PFSK-1 (cell line): ENCODE measurements at regions not wholly inside any gene's neighbourhood (a gene's known extent, or its start where the extent isn't known, plus 50 kb on each side); places are given as distances from the start of the nearest gene placed in this dataset.

ENCODE experiments used
- POLR2AphosphoS5 ChIP-seq: IDR thresholded peaks from 2 replicates; pipeline ENCODE4 v1.6.1; 2012; ENCODE audit warnings: low read depth, mild to moderate bottlenecking, control low read depth, low read length, moderate library complexity
- TAF1 ChIP-seq: IDR thresholded peaks from 2 replicates; pipeline ENCODE4 v1.6.1; 2012; ENCODE audit warnings: low read length, control low read depth, borderline replicate concordance; ENCODE audit not compliant: insufficient read depth
- TF ChIP-seq, protein P1 (sequence below), 2 experiments: IDR thresholded peaks; 2 replicates each; pipeline versions ENCODE4 v1.6.1 to v1.8.0; 2011 to 2012; ENCODE audit warnings: low read depth in 2 of 2, low read length in 2 of 2, control low read depth in 1 of 2, inconsistent platforms in 1 of 2, mild to moderate bottlenecking in 1 of 2, moderate library complexity in 1 of 2; ENCODE audit not compliant: insufficient read depth in 1 of 2

DNA sequence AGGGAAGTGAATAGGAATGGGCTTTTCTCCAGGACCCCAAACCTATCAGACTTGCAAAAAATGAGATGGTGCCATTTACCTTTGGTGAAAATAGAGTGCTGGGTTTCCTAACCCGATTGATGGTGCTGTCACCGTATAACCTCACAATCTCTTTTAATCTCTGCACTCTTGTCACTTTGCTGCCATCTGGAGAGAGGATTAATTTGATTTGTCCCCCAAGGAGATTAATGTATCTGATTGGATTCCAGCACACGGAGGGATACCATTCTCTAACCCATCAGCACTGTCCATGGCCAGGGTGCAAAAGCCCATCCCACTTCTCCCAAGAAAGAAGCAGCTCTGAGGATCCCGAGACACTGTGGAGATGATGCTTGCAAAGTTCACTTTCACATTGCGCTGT, 86.3 kb upstream of the NFE2L3 start:
- TF ChIP-seq TAF1 = no peak
- TF ChIP-seq POLR2AphosphoS5 = no peak
- TF ChIP-seq, protein P1, sequence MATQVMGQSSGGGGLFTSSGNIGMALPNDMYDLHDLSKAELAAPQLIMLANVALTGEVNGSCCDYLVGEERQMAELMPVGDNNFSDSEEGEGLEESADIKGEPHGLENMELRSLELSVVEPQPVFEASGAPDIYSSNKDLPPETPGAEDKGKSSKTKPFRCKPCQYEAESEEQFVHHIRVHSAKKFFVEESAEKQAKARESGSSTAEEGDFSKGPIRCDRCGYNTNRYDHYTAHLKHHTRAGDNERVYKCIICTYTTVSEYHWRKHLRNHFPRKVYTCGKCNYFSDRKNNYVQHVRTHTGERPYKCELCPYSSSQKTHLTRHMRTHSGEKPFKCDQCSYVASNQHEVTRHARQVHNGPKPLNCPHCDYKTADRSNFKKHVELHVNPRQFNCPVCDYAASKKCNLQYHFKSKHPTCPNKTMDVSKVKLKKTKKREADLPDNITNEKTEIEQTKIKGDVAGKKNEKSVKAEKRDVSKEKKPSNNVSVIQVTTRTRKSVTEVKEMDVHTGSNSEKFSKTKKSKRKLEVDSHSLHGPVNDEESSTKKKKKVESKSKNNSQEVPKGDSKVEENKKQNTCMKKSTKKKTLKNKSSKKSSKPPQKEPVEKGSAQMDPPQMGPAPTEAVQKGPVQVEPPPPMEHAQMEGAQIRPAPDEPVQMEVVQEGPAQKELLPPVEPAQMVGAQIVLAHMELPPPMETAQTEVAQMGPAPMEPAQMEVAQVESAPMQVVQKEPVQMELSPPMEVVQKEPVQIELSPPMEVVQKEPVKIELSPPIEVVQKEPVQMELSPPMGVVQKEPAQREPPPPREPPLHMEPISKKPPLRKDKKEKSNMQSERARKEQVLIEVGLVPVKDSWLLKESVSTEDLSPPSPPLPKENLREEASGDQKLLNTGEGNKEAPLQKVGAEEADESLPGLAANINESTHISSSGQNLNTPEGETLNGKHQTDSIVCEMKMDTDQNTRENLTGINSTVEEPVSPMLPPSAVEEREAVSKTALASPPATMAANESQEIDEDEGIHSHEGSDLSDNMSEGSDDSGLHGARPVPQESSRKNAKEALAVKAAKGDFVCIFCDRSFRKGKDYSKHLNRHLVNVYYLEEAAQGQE (IDR thresholded peaks at IDR 0.05; ENCODE audit: insufficient read depth in 1 of 2, low read depth in 2 of 2, low read length in 2 of 2) = no peak
